Right lobe of liver (tissue), 4 donors: ENCODE measurements at regions not wholly inside any gene's neighbourhood (a gene's known extent, or its start where the extent isn't known, plus 50 kb on each side); places are given as distances from the start of the nearest gene placed in this dataset.

Experiments used
- POLR2A ChIP-seq: fragments of 450-650 bp; IDR thresholded peaks from one replicate; pipeline ENCODE4 v1.6.1; 2017; ENCODE audit warnings: antibody characterized with exemption, mild to moderate bottlenecking
- TF ChIP-seq, protein P1 (sequence below), 4 donors: fragments of 200-600 bp in 3 of 4; fragments of 450-650 bp in 1 of 4; IDR thresholded peaks; one replicate each; pipeline versions ENCODE4 v1.5.1 to v1.8.0; 2016 to 2022; ENCODE audit warnings: antibody characterized with exemption in 4 of 4, mild to moderate bottlenecking in 2 of 4
- donor health status: DM: no; HTN: no; CAD: no.
- donor health status: DM: no; HTN: no; CAD: no.
- donor health status: DM: no; HTN: yes; CAD: no.

DNA sequence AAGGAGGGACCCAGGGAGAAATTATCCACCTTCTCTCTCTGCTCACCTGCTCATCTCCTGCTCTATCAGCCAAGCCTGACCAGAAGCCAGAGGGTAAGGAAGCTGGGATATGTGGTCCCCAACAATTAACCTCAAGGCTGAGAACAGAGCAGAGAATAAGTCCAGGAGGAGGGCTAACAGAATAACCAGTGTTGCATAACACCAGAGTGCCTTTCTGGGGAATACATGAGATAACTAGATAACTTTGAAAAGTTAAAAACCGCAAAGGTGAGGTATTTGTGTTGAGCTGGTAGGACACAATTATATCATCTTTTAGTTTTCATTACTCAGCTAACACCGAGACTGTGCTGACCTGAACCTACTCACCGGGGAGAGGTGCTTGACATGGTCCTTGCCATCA, 180.8 kb downstream of the SALL1 start:
- TF ChIP-seq, protein P1, sequence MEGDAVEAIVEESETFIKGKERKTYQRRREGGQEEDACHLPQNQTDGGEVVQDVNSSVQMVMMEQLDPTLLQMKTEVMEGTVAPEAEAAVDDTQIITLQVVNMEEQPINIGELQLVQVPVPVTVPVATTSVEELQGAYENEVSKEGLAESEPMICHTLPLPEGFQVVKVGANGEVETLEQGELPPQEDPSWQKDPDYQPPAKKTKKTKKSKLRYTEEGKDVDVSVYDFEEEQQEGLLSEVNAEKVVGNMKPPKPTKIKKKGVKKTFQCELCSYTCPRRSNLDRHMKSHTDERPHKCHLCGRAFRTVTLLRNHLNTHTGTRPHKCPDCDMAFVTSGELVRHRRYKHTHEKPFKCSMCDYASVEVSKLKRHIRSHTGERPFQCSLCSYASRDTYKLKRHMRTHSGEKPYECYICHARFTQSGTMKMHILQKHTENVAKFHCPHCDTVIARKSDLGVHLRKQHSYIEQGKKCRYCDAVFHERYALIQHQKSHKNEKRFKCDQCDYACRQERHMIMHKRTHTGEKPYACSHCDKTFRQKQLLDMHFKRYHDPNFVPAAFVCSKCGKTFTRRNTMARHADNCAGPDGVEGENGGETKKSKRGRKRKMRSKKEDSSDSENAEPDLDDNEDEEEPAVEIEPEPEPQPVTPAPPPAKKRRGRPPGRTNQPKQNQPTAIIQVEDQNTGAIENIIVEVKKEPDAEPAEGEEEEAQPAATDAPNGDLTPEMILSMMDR (IDR thresholded peaks at IDR 0.05) = no peak
- no peak for TF ChIP-seq POLR2A
